ENCODE measurements at regions not wholly inside any gene's neighbourhood (a gene's known extent, or its start where the extent isn't known, plus 50 kb on each side); places are given as distances from the start of the nearest gene placed in this dataset.

- TF ChIP-seq CTCF (IDR thresholded peaks at IDR 0.05), result no peak
- TF ChIP-seq EZH2 (IDR thresholded peaks at IDR 0.05; ENCODE audit: borderline replicate concordance, insufficient read depth, low read depth, low read length, poor library complexity, severe bottlenecking), result no peak
Observed at GRCh38 chr19:34314437-34315313, 50.3 kb upstream of the GPI start.

All from B cell (primary cell).